ENCODE measurements at regions not wholly inside any gene's neighbourhood (a gene's known extent, or its start where the extent isn't known, plus 50 kb on each side); places are given as distances from the start of the nearest gene placed in this dataset.

- no peaks in the 10 kb centered on the region for H3K4me1 ChIP-seq (ENCODE audit: low read depth)
- peaks cover 2% of the 10 kb centered on the region for H3K36me3 ChIP-seq
Measured at GRCh38 chr2:120976501-120977307, 241.0 kb downstream of the GLI2 start.

GRCh38 chr2:120977582-120978358 is 242.1 kb downstream of the GLI2 start:
- no peaks in the 10 kb centered on the region for H3K27me3 ChIP-seq
- peaks cover 2% of the 10 kb centered on the region for H3K36me3 ChIP-seq
- no peaks in the 10 kb centered on the region for H3K9me3 ChIP-seq (ENCODE audit: low read depth)
- H3K4me1 ChIP-seq (ENCODE audit: low read depth), result no peaks in the 10 kb centered on the region
- no peak for DNase-seq (ENCODE audit: low read depth in 1 of 2, low spot score in 1 of 2)
- no peak overlapping the region for H3K27ac ChIP-seq
- H3K4me3 ChIP-seq, result no peak overlapping the region
- TF ChIP-seq CTCF (IDR thresholded peaks at IDR 0.05; ENCODE audit: low read depth, low read length), result no peak

More at GRCh38 chr2:120976501-120977307, 241.0 kb downstream of the GLI2 start:
- no peak overlapping the region for H3K27ac ChIP-seq
- no peak for TF ChIP-seq CTCF (IDR thresholded peaks at IDR 0.05; ENCODE audit: low read depth, low read length)
- no peak overlapping the region for H3K4me3 ChIP-seq
- no peaks in the 10 kb centered on the region for H3K27me3 ChIP-seq
- H3K9me3 ChIP-seq (ENCODE audit: low read depth), result no peaks in the 10 kb centered on the region
- no peak for DNase-seq (ENCODE audit: low read depth in 1 of 2, low spot score in 1 of 2)

- Histone ChIP-seq H3K4me3 (no peak overlapping the region), H3K27me3 (no peaks in the 10 kb centered on the region), H3K36me3 (peaks cover 2% of the 10 kb centered on the region), H3K9me3 (ENCODE audit: low read depth) (no peaks in the 10 kb centered on the region), H3K4me1 (ENCODE audit: low read depth) (no peaks in the 10 kb centered on the region), H3K27ac (no peak overlapping the region)
- no peak for TF ChIP-seq CTCF (IDR thresholded peaks at IDR 0.05; ENCODE audit: low read depth, low read length)
- DNase-seq (ENCODE audit: low read depth in 1 of 2, low spot score in 1 of 2), result no peak
Measured at GRCh38 chr2:120978359-120979050, 242.8 kb downstream of the GLI2 start.

GRCh38 chr2:120979398-120979797 is 243.7 kb downstream of the GLI2 start:
- Histone ChIP-seq H3K4me3 (no peak overlapping the region), H3K9me3 (ENCODE audit: low read depth) (no peaks in the 10 kb centered on the region), H3K27ac (no peak overlapping the region), H3K4me1 (ENCODE audit: low read depth) (no peaks in the 10 kb centered on the region), H3K27me3 (no peaks in the 10 kb centered on the region), H3K36me3 (peaks cover 2% of the 10 kb centered on the region)
- DNase-seq (ENCODE audit: low read depth in 1 of 2, low spot score in 1 of 2), result no peak
- TF ChIP-seq CTCF (IDR thresholded peaks at IDR 0.05; ENCODE audit: low read depth, low read length), result no peak

GRCh38 chr2:120979921-120980320 is 244.3 kb downstream of the GLI2 start:
- H3K4me3 ChIP-seq, result no peak overlapping the region
- H3K27me3 ChIP-seq, result no peaks in the 10 kb centered on the region
- no peaks in the 10 kb centered on the region for H3K4me1 ChIP-seq (ENCODE audit: low read depth)
- no peak for DNase-seq (ENCODE audit: low read depth in 1 of 2, low spot score in 1 of 2)
- no peaks in the 10 kb centered on the region for H3K9me3 ChIP-seq (ENCODE audit: low read depth)
- H3K36me3 ChIP-seq, result peaks cover 2% of the 10 kb centered on the region
- no peak overlapping the region for H3K27ac ChIP-seq
- no peak for TF ChIP-seq CTCF (IDR thresholded peaks at IDR 0.05; ENCODE audit: low read depth, low read length)

Data from cardiac muscle cell (in vitro differentiated cells and primary cell).